ENCODE measurements at regions not wholly inside any gene's neighbourhood (a gene's known extent, or its start where the extent isn't known, plus 50 kb on each side); places are given as distances from the start of the nearest gene placed in this dataset.

GRCh38 chr21:23463365-23463764 lies 2143.9 kb downstream of the MRPL39 start (continued):
- TF ChIP-seq CHD7 (IDR thresholded peaks at IDR 0.05; ENCODE audit: insufficient replicate concordance, low read length) (no peak), RBBP5 (IDR thresholded peaks at IDR 0.05; ENCODE audit: borderline replicate concordance, low read depth, low read length) (no peak), RXRA (IDR thresholded peaks at IDR 0.05; ENCODE audit: insufficient read depth, low read depth, low read length) (no peak), JUND (IDR thresholded peaks at IDR 0.05; ENCODE audit: low read length) (no peak), HDAC6 (IDR thresholded peaks at IDR 0.05; ENCODE audit: low read depth, low read length) (no peak), SIN3A (conservative IDR thresholded peaks at IDR 0.05 in 1 of 2, IDR thresholded peaks at IDR 0.05 in 1 of 2; ENCODE audit: low read depth in 1 of 2, low read length in 2 of 2) (no peak), CTCF (IDR thresholded peaks at IDR 0.05; ENCODE audit: control extremely low read depth in 1 of 3, insufficient read depth in 1 of 3, low read depth in 1 of 3, low read length in 3 of 3) (no peak), POLR2AphosphoS5 (IDR thresholded peaks at IDR 0.05; ENCODE audit: low read depth, low read length) (no peak), POLR2A (IDR thresholded peaks at IDR 0.05; ENCODE audit: control extremely low read depth in 1 of 2, low read depth in 2 of 2, low read length in 2 of 2) (no peak), CHD1 (IDR thresholded peaks at IDR 0.05; ENCODE audit: low read depth, low read length) (no peak)
